ENCODE measurements at regions not wholly inside any gene's neighbourhood (a gene's known extent, or its start where the extent isn't known, plus 50 kb on each side); places are given as distances from the start of the nearest gene placed in this dataset.

- no peak for TF ChIP-seq CTCF (IDR thresholded peaks at IDR 0.05)
Observed at GRCh38 chr17:14434506-14434905, 133.6 kb downstream of the HS3ST3B1 start.

GRCh38 chr17:14432079-14432478, 131.2 kb downstream of the HS3ST3B1 start:
- no peak for TF ChIP-seq CTCF (IDR thresholded peaks at IDR 0.05)

GRCh38 chr17:14429084-14429483, 128.2 kb downstream of the HS3ST3B1 start:
- no peak for TF ChIP-seq CTCF (IDR thresholded peaks at IDR 0.05)

GRCh38 chr17:14428648-14429029, 127.8 kb downstream of the HS3ST3B1 start:
- TF ChIP-seq CTCF (IDR thresholded peaks at IDR 0.05) = no peak

- TF ChIP-seq CTCF (IDR thresholded peaks at IDR 0.05) = no peak
Observed at GRCh38 chr17:14427900-14428647, 127.2 kb downstream of the HS3ST3B1 start.

- TF ChIP-seq CTCF (IDR thresholded peaks at IDR 0.05) = no peak
Observed at GRCh38 chr17:14417336-14417735, 116.5 kb downstream of the HS3ST3B1 start.

GRCh38 chr17:14409292-14409691, 108.4 kb downstream of the HS3ST3B1 start:
- TF ChIP-seq CTCF (IDR thresholded peaks at IDR 0.05) = no peak

GRCh38 chr17:14407541-14407940, 106.7 kb downstream of the HS3ST3B1 start:
- no peak for TF ChIP-seq CTCF (IDR thresholded peaks at IDR 0.05)
